ENCODE measurements at regions not wholly inside any gene's neighbourhood (a gene's known extent, or its start where the extent isn't known, plus 50 kb on each side); places are given as distances from the start of the nearest gene placed in this dataset.
"Not testable (repeated sequence)": the region's sequence is repeated elsewhere in the genome, so short reads cannot be mapped to it uniquely, and the experiment has no call there.

GRCh38 chr15:38809621-38810020 is 245.0 kb upstream of the RASGRP1 start:
- intact Hi-C loops (cut with DNase I; ENCODE audit: low total_unique reads), result no loop called here
- in situ Hi-C loops (cut with MboI; ENCODE audit: low pct_ligation_motif_present in 1 of 4, low pct_unique_long_range_greater_than_20kb in 1 of 4, low sequenced_read_pairs in 3 of 4), result loop anchor here (10.0 to 25.0 kb wide), 6 partner anchors 178 to 953 kb away; partner anchors contain the start of gene THBS1 (in 1 of the 4)
- Histone ChIP-seq H3K9me3 (no peaks in the 10 kb centered on the region), H3K4me1 (no peaks in the 10 kb centered on the region), H3K27me3 (no peaks in the 10 kb centered on the region), H3K27ac (no peak overlapping the region), H3K36me3 (no peaks in the 10 kb centered on the region), H3K4me3 (no peak overlapping the region)
- no peak for TF ChIP-seq POLR2AphosphoS5 (IDR thresholded peaks at IDR 0.05)
- no peak for TF ChIP-seq EP300 (IDR thresholded peaks at IDR 0.05; ENCODE audit: low read depth)
- TF ChIP-seq, protein P1, sequence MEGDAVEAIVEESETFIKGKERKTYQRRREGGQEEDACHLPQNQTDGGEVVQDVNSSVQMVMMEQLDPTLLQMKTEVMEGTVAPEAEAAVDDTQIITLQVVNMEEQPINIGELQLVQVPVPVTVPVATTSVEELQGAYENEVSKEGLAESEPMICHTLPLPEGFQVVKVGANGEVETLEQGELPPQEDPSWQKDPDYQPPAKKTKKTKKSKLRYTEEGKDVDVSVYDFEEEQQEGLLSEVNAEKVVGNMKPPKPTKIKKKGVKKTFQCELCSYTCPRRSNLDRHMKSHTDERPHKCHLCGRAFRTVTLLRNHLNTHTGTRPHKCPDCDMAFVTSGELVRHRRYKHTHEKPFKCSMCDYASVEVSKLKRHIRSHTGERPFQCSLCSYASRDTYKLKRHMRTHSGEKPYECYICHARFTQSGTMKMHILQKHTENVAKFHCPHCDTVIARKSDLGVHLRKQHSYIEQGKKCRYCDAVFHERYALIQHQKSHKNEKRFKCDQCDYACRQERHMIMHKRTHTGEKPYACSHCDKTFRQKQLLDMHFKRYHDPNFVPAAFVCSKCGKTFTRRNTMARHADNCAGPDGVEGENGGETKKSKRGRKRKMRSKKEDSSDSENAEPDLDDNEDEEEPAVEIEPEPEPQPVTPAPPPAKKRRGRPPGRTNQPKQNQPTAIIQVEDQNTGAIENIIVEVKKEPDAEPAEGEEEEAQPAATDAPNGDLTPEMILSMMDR (IDR thresholded peaks at IDR 0.05), result no peak
- no peak for TF ChIP-seq POLR2A (IDR thresholded peaks at IDR 0.05)
- DNase-seq, result no peak

GRCh38 chr15:38810686-38811085 is 246.1 kb upstream of the RASGRP1 start:
- Histone ChIP-seq H3K27me3 (no peaks in the 10 kb centered on the region), H3K27ac (no peak overlapping the region), H3K9me3 (no peaks in the 10 kb centered on the region), H3K4me1 (no peaks in the 10 kb centered on the region), H3K36me3 (no peaks in the 10 kb centered on the region), H3K4me3 (no peak overlapping the region)
- WGBS, 2 donors (ENCODE audit: low coverage in 1 of 2), result 53 to 76% methylated on average over 2 of the region's 2 CpGs
- intact Hi-C loops (cut with DNase I; ENCODE audit: low total_unique reads) (no loop called here), in situ Hi-C loops (cut with MboI; ENCODE audit: low pct_ligation_motif_present in 1 of 4, low pct_unique_long_range_greater_than_20kb in 1 of 4, low sequenced_read_pairs in 3 of 4) (loop anchor here (10.0 to 25.0 kb wide), 6 partner anchors 177 to 952 kb away; partner anchors contain the start of gene THBS1 (in 1 of the 4))
- no peak for TF ChIP-seq POLR2A (IDR thresholded peaks at IDR 0.05)
- TF ChIP-seq, protein P1 (IDR thresholded peaks at IDR 0.05), result no peak
- DNase-seq, result no peak

DNA sequence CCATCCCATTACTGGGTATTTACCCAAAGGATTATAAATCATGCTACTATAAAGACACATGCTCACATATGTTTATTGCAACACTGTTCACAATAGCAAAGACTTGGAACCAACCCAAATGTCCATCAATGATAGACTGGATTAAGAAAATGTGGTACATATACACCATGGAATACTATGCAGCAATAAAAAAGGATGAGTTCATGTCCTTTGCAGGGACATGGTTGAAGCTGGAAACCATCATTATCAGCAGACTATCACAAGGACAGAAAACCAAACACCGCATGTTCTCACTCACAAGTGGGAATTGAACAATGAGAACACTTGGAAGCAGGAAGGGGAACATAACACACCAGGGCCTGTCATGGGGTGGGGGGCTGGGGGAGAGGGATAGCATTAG is 249.6 kb upstream of the RASGRP1 start:
- WGBS, 2 donors (ENCODE audit: low coverage in 1 of 2), result 86 to 100% methylated on average over 1 of the region's 1 CpG
- in situ Hi-C loops (cut with MboI; ENCODE audit: low pct_ligation_motif_present in 1 of 4, low pct_unique_long_range_greater_than_20kb in 1 of 4, low sequenced_read_pairs in 3 of 4), result loop anchor here (10.0 to 25.0 kb wide), 6 partner anchors 173 to 948 kb away; partner anchors contain the start of gene THBS1 (in 1 of the 4)
- H3K27me3 ChIP-seq; H3K9me3 ChIP-seq; H3K4me3 ChIP-seq; H3K27ac ChIP-seq; H3K36me3 ChIP-seq; H3K4me1 ChIP-seq; intact Hi-C loops (cut with DNase I; ENCODE audit: low total_unique reads); DNase-seq: not testable (repeated sequence)

GRCh38 chr15:38814891-38815290 is 250.3 kb upstream of the RASGRP1 start:
- Histone ChIP-seq H3K27ac (no peak overlapping the region), H3K9me3 (no peaks in the 10 kb centered on the region), H3K4me1 (peaks cover 0 to 9% (median 0%) of the 10 kb centered on the region in 4 donors), H3K27me3 (no peaks in the 10 kb centered on the region), H3K4me3 (no peak overlapping the region), H3K36me3 (no peaks in the 10 kb centered on the region)
- TF ChIP-seq EP300 (IDR thresholded peaks at IDR 0.05; ENCODE audit: low read depth), result no peak
- TF ChIP-seq POLR2A (IDR thresholded peaks at IDR 0.05), result no peak
- TF ChIP-seq, protein P1 (IDR thresholded peaks at IDR 0.05), result no peak
- TF ChIP-seq POLR2AphosphoS5 (IDR thresholded peaks at IDR 0.05), result no peak
- in situ Hi-C loops (cut with MboI; ENCODE audit: low pct_ligation_motif_present in 1 of 4, low pct_unique_long_range_greater_than_20kb in 1 of 4, low sequenced_read_pairs in 3 of 4) (loop anchor here (10.0 to 25.0 kb wide), 6 partner anchors 172 to 947 kb away; partner anchors contain the start of gene THBS1 (in 1 of the 4)), intact Hi-C loops (cut with DNase I; ENCODE audit: low total_unique reads) (no loop called here)
- no peak for DNase-seq
- WGBS, 2 donors (ENCODE audit: low coverage in 1 of 2), result 85 to 88% methylated on average over 1 of the region's 1 CpG

Measured in transverse colon (tissue), 4 donors.